Choroid plexus epithelial cell (primary cell): ENCODE measurements at regions not wholly inside any gene's neighbourhood (a gene's known extent, or its start where the extent isn't known, plus 50 kb on each side); places are given as distances from the start of the nearest gene placed in this dataset.

Source experiments
- DNase-seq: peaks from one replicate; pipeline ENCODE4 v3.0.0-alpha.2; 2010; ENCODE audit warnings: low read depth
- H3K4me3 ChIP-seq: 2 replicates; pipeline ENCODE4 v1.5.1; 2011; ENCODE audit warnings: low read depth, mild to moderate bottlenecking, control low read depth, low read length, moderate library complexity
- CTCF ChIP-seq: conservative IDR thresholded peaks from 2 replicates; pipeline ENCODE4 v1.5.1; 2011; ENCODE audit warnings: low read depth, mild to moderate bottlenecking, control low read depth, inconsistent platforms, low read length, moderate library complexity

- no peak for DNase-seq
- no peak overlapping the region for H3K4me3 ChIP-seq
- no peak for TF ChIP-seq CTCF
These were observed 1336.2 kb upstream of the CHAC2 start for GRCh38 chr2:52431352-52431760.

GRCh38 chr2:52429740-52430139 is 1337.9 kb upstream of the CHAC2 start:
- peak; percentile 73 for DNase-seq
- no peak for TF ChIP-seq CTCF
- no peak overlapping the region for H3K4me3 ChIP-seq

GRCh38 chr2:52429171-52429570 is 1338.4 kb upstream of the CHAC2 start:
- TF ChIP-seq CTCF: no peak
- no peak overlapping the region for H3K4me3 ChIP-seq
- DNase-seq: no peak

GRCh38 chr2:52428224-52428623 is 1339.4 kb upstream of the CHAC2 start:
- no peak for TF ChIP-seq CTCF
- no peak overlapping the region for H3K4me3 ChIP-seq
- no peak for DNase-seq

GRCh38 chr2:52423655-52424054 is 1343.9 kb upstream of the CHAC2 start:
- H3K4me3 ChIP-seq: no peak overlapping the region
- no peak for TF ChIP-seq CTCF
- DNase-seq: no peak

- no peak for TF ChIP-seq CTCF
- peak; percentile 36 for DNase-seq
- H3K4me3 ChIP-seq: no peak overlapping the region
These were observed 1344.5 kb upstream of the CHAC2 start for GRCh38 chr2:52423111-52423510.

- peak; percentile 61 for DNase-seq
- TF ChIP-seq CTCF: peak; percentile 51
- H3K4me3 ChIP-seq: no peak overlapping the region
These were observed 1351.3 kb upstream of the CHAC2 start for GRCh38 chr2:52416340-52416739.
